ENCODE measurements at regions not wholly inside any gene's neighbourhood (a gene's known extent, or its start where the extent isn't known, plus 50 kb on each side); places are given as distances from the start of the nearest gene placed in this dataset.

GRCh38 chr4:183798301-183799253 is 106.5 kb upstream of the STOX2 start:
- TF ChIP-seq, protein P1, sequence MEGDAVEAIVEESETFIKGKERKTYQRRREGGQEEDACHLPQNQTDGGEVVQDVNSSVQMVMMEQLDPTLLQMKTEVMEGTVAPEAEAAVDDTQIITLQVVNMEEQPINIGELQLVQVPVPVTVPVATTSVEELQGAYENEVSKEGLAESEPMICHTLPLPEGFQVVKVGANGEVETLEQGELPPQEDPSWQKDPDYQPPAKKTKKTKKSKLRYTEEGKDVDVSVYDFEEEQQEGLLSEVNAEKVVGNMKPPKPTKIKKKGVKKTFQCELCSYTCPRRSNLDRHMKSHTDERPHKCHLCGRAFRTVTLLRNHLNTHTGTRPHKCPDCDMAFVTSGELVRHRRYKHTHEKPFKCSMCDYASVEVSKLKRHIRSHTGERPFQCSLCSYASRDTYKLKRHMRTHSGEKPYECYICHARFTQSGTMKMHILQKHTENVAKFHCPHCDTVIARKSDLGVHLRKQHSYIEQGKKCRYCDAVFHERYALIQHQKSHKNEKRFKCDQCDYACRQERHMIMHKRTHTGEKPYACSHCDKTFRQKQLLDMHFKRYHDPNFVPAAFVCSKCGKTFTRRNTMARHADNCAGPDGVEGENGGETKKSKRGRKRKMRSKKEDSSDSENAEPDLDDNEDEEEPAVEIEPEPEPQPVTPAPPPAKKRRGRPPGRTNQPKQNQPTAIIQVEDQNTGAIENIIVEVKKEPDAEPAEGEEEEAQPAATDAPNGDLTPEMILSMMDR (optimal IDR thresholded peaks at IDR 0.05 in 1 of 3, IDR thresholded peaks at IDR 0.05 in 1 of 3, conservative IDR thresholded peaks at IDR 0.05 in 1 of 3; ENCODE audit: extremely low read depth in 1 of 3, insufficient read depth in 2 of 3, low read length in 3 of 3), result no peak
- peak; percentile 50 for TF ChIP-seq EZH2 (IDR thresholded peaks at IDR 0.05; ENCODE audit: low read length)

Measured in keratinocyte (primary cell).